Bone marrow (tissue), 2 donors: ENCODE measurements at regions not wholly inside any gene's neighbourhood (a gene's known extent, or its start where the extent isn't known, plus 50 kb on each side); places are given as distances from the start of the nearest gene placed in this dataset.

Experiments used
- DNase-seq, 2 donors: peaks; one replicate each; lab custom pipeline; 2025; lab: John Stamatoyannopoulos, UW

GRCh38 chr18:76130845-76131244 lies 364.2 kb downstream of the ZNF516 start:
- no peak for DNase-seq

- DNase-seq = no peak
Observed at GRCh38 chr18:76126327-76126726, 368.7 kb downstream of the ZNF516 start.

- no peak for DNase-seq
Observed at GRCh38 chr18:76121011-76121410, 374.0 kb downstream of the ZNF516 start.

GRCh38 chr18:76115580-76115979 lies 379.5 kb downstream of the ZNF516 start:
- no peak for DNase-seq

GRCh38 chr18:76113101-76113500 lies 381.9 kb downstream of the ZNF516 start:
- no peak for DNase-seq

- DNase-seq = no peak
Observed at GRCh38 chr18:76102626-76103025, 392.4 kb downstream of the ZNF516 start.

GRCh38 chr18:76102156-76102555 lies 392.9 kb downstream of the ZNF516 start:
- DNase-seq = no peak

- no peak for DNase-seq
Observed at GRCh38 chr18:76099931-76100457, 395.0 kb downstream of the ZNF516 start.

- no peak for DNase-seq
Observed at GRCh38 chr18:76098674-76099411, 396.2 kb downstream of the ZNF516 start.

GRCh38 chr18:76081536-76081935 lies 413.5 kb downstream of the ZNF516 start:
- DNase-seq = no peak

- no peak for DNase-seq
Observed at GRCh38 chr18:76080430-76080829, 414.6 kb downstream of the ZNF516 start.

- no peak for DNase-seq
Observed at GRCh38 chr18:76075777-76076176, 419.3 kb downstream of the ZNF516 start.

- DNase-seq = no peak
Observed at GRCh38 chr18:76064998-76065397, 430.0 kb downstream of the ZNF516 start.

- DNase-seq = no peak
Observed at GRCh38 chr18:76058146-76058545, 436.9 kb downstream of the ZNF516 start.

- no peak for DNase-seq
Observed at GRCh38 chr18:76057386-76057785, 437.7 kb downstream of the ZNF516 start.

GRCh38 chr18:76056471-76057110 lies 438.5 kb downstream of the ZNF516 start:
- no peak for DNase-seq

- DNase-seq = no peak
Observed at GRCh38 chr18:76055578-76055977, 439.5 kb downstream of the ZNF516 start.

GRCh38 chr18:76055025-76055424 lies 440.0 kb downstream of the ZNF516 start:
- no peak for DNase-seq

GRCh38 chr18:76054156-76054555 lies 440.9 kb downstream of the ZNF516 start:
- no peak for DNase-seq

- no peak for DNase-seq
Observed at GRCh38 chr18:76053551-76053950, 441.5 kb downstream of the ZNF516 start.

GRCh38 chr18:76052227-76052595 lies 442.8 kb downstream of the ZNF516 start:
- no peak for DNase-seq

- no peak for DNase-seq
Observed at GRCh38 chr18:76051396-76052226, 443.4 kb downstream of the ZNF516 start.

GRCh38 chr18:76046221-76046620 lies 448.8 kb downstream of the ZNF516 start:
- DNase-seq = no peak
